ENCODE measurements at regions not wholly inside any gene's neighbourhood (a gene's known extent, or its start where the extent isn't known, plus 50 kb on each side); places are given as distances from the start of the nearest gene placed in this dataset.

- no peak for TF ChIP-seq CEBPB (IDR thresholded peaks at IDR 0.05)
- TF ChIP-seq EP300 (IDR thresholded peaks at IDR 0.05; ENCODE audit: borderline replicate concordance), result no peak
- no peak for TF ChIP-seq EGR1 (IDR thresholded peaks at IDR 0.05)
- TF ChIP-seq TEAD4 (IDR thresholded peaks at IDR 0.05), result no peak
- no peak for TF ChIP-seq TAF1 (IDR thresholded peaks at IDR 0.05; ENCODE audit: low read depth)
- TF ChIP-seq REST (IDR thresholded peaks at IDR 0.05; ENCODE audit: low read depth), result no peak
- no peak for TF ChIP-seq MAX (IDR thresholded peaks at IDR 0.05)
- TF ChIP-seq USF1 (IDR thresholded peaks at IDR 0.05), result no peak
- TF ChIP-seq FOXM1 (IDR thresholded peaks at IDR 0.05; ENCODE audit: borderline replicate concordance, low read depth), result no peak
- TF ChIP-seq TCF12 (IDR thresholded peaks at IDR 0.05; ENCODE audit: low read depth), result no peak
- TF ChIP-seq NFIC (IDR thresholded peaks at IDR 0.05), result no peak
- TF ChIP-seq ZBTB7A (IDR thresholded peaks at IDR 0.05; ENCODE audit: low read depth), result no peak
Measured at GRCh38 chr20:12458241-12458640, 540.5 kb downstream of the BTBD3 start.

GRCh38 chr20:12464036-12464435, 544.7 kb upstream of the SPTLC3 start:
- no peak for TF ChIP-seq EGR1 (IDR thresholded peaks at IDR 0.05)
- TF ChIP-seq FOXM1 (IDR thresholded peaks at IDR 0.05; ENCODE audit: borderline replicate concordance, low read depth), result no peak
- TF ChIP-seq MAX (IDR thresholded peaks at IDR 0.05), result no peak
- TF ChIP-seq ZBTB7A (IDR thresholded peaks at IDR 0.05; ENCODE audit: low read depth), result no peak
- TF ChIP-seq REST (IDR thresholded peaks at IDR 0.05; ENCODE audit: low read depth), result no peak
- TF ChIP-seq TAF1 (IDR thresholded peaks at IDR 0.05; ENCODE audit: low read depth), result no peak
- no peak for TF ChIP-seq RAD21 (IDR thresholded peaks at IDR 0.05; ENCODE audit: low read depth)
- no peak for TF ChIP-seq EP300 (IDR thresholded peaks at IDR 0.05; ENCODE audit: borderline replicate concordance)
- TF ChIP-seq USF1 (IDR thresholded peaks at IDR 0.05), result no peak
- TF ChIP-seq CEBPB (IDR thresholded peaks at IDR 0.05), result no peak
- TF ChIP-seq TEAD4 (IDR thresholded peaks at IDR 0.05), result no peak

GRCh38 chr20:12466915-12467314, 541.9 kb upstream of the SPTLC3 start:
- TF ChIP-seq REST (IDR thresholded peaks at IDR 0.05; ENCODE audit: low read depth) (no peak), NFIC (IDR thresholded peaks at IDR 0.05) (no peak), TAF1 (IDR thresholded peaks at IDR 0.05; ENCODE audit: low read depth) (no peak)

GRCh38 chr20:12467758-12468157, 541.0 kb upstream of the SPTLC3 start:
- TF ChIP-seq CREB1 (IDR thresholded peaks at IDR 0.05; ENCODE audit: low read depth), result no peak
- no peak for TF ChIP-seq REST (IDR thresholded peaks at IDR 0.05; ENCODE audit: low read depth)
- no peak for TF ChIP-seq FOXM1 (IDR thresholded peaks at IDR 0.05; ENCODE audit: borderline replicate concordance, low read depth)
- no peak for TF ChIP-seq TCF12 (IDR thresholded peaks at IDR 0.05; ENCODE audit: low read depth)
- no peak for TF ChIP-seq ZBTB7A (IDR thresholded peaks at IDR 0.05; ENCODE audit: low read depth)
- TF ChIP-seq TEAD4 (IDR thresholded peaks at IDR 0.05), result no peak
- TF ChIP-seq TAF1 (IDR thresholded peaks at IDR 0.05; ENCODE audit: low read depth), result no peak
- TF ChIP-seq CEBPB (IDR thresholded peaks at IDR 0.05), result no peak
- no peak for TF ChIP-seq EP300 (IDR thresholded peaks at IDR 0.05; ENCODE audit: borderline replicate concordance)
- TF ChIP-seq MAX (IDR thresholded peaks at IDR 0.05), result no peak
- no peak for TF ChIP-seq USF1 (IDR thresholded peaks at IDR 0.05)
- TF ChIP-seq EGR1 (IDR thresholded peaks at IDR 0.05), result no peak
- TF ChIP-seq RAD21 (IDR thresholded peaks at IDR 0.05; ENCODE audit: low read depth), result no peak
- no peak for TF ChIP-seq NFIC (IDR thresholded peaks at IDR 0.05)
- no peak for TF ChIP-seq YY1 (IDR thresholded peaks at IDR 0.05; ENCODE audit: low read depth)

Measured in Ishikawa (cell line).